HG02970 (cell line): ENCODE measurements at regions not wholly inside any gene's neighbourhood (a gene's known extent, or its start where the extent isn't known, plus 50 kb on each side); places are given as distances from the start of the nearest gene placed in this dataset.

Source experiments
- ATAC-seq: cut with Tn5 transposase; IDR thresholded peaks from one replicate; pipeline ENCODE4 v1.9.1; 2021; ENCODE audit warnings: mild to moderate bottlenecking, moderate library complexity, moderate number of reproducible peaks; ENCODE audit not compliant: unreplicated experiment, low FRiP score

- no peak for ATAC-seq
These were observed 235.6 kb upstream of the JADE1 start for GRCh38 chr4:128573781-128574508.

- no peak for ATAC-seq
These were observed 236.7 kb upstream of the JADE1 start for GRCh38 chr4:128572778-128573241.

- no peak for ATAC-seq
These were observed 237.8 kb upstream of the JADE1 start for GRCh38 chr4:128571747-128572146.

- ATAC-seq: no peak
These were observed 239.0 kb upstream of the JADE1 start for GRCh38 chr4:128570387-128570975.

GRCh38 chr4:128566693-128567092, 242.8 kb upstream of the JADE1 start:
- no peak for ATAC-seq

GRCh38 chr4:128565565-128566186, 243.8 kb upstream of the JADE1 start:
- no peak for ATAC-seq

GRCh38 chr4:128565054-128565453, 244.4 kb upstream of the JADE1 start:
- no peak for ATAC-seq

- ATAC-seq: no peak
These were observed 245.3 kb upstream of the JADE1 start for GRCh38 chr4:128564081-128564630.

GRCh38 chr4:128560754-128561495, 248.6 kb upstream of the JADE1 start:
- ATAC-seq: no peak

- ATAC-seq: no peak
These were observed 250.4 kb upstream of the JADE1 start for GRCh38 chr4:128558896-128559679.

GRCh38 chr4:128556756-128557155, 252.7 kb upstream of the JADE1 start:
- ATAC-seq: no peak

GRCh38 chr4:128553686-128554515, 255.6 kb upstream of the JADE1 start:
- ATAC-seq: no peak

GRCh38 chr4:128552586-128552907, 257.0 kb upstream of the JADE1 start:
- ATAC-seq: no peak

- ATAC-seq: no peak
These were observed 258.2 kb upstream of the JADE1 start for GRCh38 chr4:128551280-128551679.

GRCh38 chr4:128550060-128550459, 259.4 kb upstream of the JADE1 start:
- ATAC-seq: no peak

- no peak for ATAC-seq
These were observed 259.9 kb upstream of the JADE1 start for GRCh38 chr4:128549636-128550035.

- no peak for ATAC-seq
These were observed 260.8 kb upstream of the PGRMC2 start for GRCh38 chr4:128548381-128548780.

- ATAC-seq: no peak
These were observed 256.7 kb upstream of the PGRMC2 start for GRCh38 chr4:128544272-128544671.

GRCh38 chr4:128543696-128544095, 256.1 kb upstream of the PGRMC2 start:
- ATAC-seq: no peak
